GM12865 (cell line): ENCODE measurements at regions not wholly inside any gene's neighbourhood (a gene's known extent, or its start where the extent isn't known, plus 50 kb on each side); places are given as distances from the start of the nearest gene placed in this dataset.
A peak's percentile ranks its signal among the peaks of the same experiment; 100 is the strongest.

Source experiments
- DNase-seq: peaks from one replicate; pipeline ENCODE4 v3.0.0; 2010; ENCODE audit warnings: low read depth
- H3K4me3 ChIP-seq: 2 replicates; pipeline ENCODE4 v1.5.1; 2011; ENCODE audit warnings: mild to moderate bottlenecking, low read depth, low read length, control low read depth
- TF ChIP-seq, protein P1 (sequence below): IDR thresholded peaks from 2 replicates; pipeline ENCODE4 v1.5.1; 2011; ENCODE audit warnings: low read length, control low read depth, low read depth, inconsistent platforms; ENCODE audit not compliant: insufficient read depth; ENCODE audit errors: missing control alignments

- TF ChIP-seq, protein P1, sequence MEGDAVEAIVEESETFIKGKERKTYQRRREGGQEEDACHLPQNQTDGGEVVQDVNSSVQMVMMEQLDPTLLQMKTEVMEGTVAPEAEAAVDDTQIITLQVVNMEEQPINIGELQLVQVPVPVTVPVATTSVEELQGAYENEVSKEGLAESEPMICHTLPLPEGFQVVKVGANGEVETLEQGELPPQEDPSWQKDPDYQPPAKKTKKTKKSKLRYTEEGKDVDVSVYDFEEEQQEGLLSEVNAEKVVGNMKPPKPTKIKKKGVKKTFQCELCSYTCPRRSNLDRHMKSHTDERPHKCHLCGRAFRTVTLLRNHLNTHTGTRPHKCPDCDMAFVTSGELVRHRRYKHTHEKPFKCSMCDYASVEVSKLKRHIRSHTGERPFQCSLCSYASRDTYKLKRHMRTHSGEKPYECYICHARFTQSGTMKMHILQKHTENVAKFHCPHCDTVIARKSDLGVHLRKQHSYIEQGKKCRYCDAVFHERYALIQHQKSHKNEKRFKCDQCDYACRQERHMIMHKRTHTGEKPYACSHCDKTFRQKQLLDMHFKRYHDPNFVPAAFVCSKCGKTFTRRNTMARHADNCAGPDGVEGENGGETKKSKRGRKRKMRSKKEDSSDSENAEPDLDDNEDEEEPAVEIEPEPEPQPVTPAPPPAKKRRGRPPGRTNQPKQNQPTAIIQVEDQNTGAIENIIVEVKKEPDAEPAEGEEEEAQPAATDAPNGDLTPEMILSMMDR: no peak
- no peak overlapping the region for H3K4me3 ChIP-seq
- no peak for DNase-seq
Measured at GRCh38 chr11:10373340-10373739, 68.5 kb downstream of the ADM start.

DNA sequence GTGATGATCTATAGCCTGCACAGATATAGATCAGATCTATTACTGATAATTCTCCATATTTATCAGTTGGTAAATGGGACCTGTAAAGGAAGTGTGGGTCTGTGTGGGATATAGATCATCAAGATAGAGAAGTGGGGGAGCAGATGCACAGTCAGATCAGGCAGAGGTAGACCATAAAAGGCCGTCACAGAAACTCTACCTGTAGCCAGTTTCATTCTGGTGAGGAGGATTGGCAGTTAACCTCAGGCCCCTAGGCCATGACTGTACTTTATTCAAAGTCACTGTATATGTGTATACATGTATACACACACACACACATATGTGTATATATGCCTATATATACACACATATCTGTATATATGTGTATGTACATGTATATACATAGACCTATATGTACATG lies 69.1 kb downstream of the ADM start:
- DNase-seq: peak; percentile 9
- H3K4me3 ChIP-seq: no peak overlapping the region
- TF ChIP-seq, protein P1: no peak

DNA sequence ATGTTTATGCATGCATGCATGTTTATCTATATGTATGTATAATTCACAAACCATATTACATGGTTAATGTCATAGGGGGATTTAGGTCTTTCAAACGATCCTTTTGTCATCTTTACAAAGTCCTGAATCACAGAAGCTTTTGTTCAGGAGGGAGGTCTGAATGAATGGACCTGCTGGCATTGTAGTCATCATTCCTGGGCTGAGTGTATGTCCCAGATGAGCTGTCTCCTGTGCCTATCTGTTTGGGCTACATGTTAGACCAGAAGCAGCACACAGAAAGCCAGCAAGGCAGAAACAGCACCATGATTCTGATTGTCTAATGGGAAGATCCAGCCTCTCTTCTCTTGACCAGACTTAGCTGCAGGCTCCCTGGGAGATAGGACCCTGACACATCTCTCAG lies 69.5 kb downstream of the ADM start:
- DNase-seq: no peak
- no peak overlapping the region for H3K4me3 ChIP-seq
- TF ChIP-seq, protein P1: no peak

DNA sequence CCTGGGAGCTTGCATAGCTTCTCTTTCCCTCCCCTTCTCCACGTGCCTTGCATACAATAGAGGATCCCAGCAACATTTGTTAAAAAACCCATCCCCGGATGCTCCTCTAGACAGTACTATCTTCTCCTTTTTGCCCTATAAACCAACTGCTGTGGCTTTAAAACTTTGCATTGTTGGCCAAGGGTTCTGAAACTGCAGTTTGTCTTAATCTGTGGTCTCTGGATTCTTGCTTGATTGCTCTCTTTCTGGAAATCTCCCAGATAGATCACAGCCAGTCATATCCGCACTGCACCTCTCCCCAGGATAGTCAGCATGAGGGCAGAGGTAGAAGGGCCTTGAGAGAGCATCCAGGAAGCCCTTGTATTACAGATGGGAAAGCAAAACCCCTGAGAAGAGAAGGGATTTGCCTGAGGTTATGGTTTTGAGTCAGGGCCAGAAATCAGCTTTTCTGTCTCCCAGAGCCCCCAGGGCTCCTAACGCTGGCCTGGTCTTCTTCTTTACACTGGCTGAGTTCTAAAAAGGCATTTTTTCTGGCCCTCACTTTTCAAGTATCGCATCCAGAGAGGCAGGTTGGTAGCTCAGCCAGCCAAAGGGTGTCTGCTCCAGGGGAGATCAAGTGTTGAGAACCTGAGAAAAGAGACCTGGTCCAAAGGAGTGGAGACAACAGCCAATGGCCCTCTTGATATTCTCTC lies 70.6 kb downstream of the ADM start:
- TF ChIP-seq, protein P1: no peak
- DNase-seq: peak; percentile 36
- no peak overlapping the region for H3K4me3 ChIP-seq

- TF ChIP-seq, protein P1: no peak
- DNase-seq: no peak
- no peak overlapping the region for H3K4me3 ChIP-seq
Measured at GRCh38 chr11:10376061-10376460, 71.2 kb downstream of the ADM start.

GRCh38 chr11:10377183-10377582 lies 72.3 kb downstream of the ADM start:
- H3K4me3 ChIP-seq: no peak overlapping the region
- TF ChIP-seq, protein P1: no peak
- no peak for DNase-seq

DNA sequence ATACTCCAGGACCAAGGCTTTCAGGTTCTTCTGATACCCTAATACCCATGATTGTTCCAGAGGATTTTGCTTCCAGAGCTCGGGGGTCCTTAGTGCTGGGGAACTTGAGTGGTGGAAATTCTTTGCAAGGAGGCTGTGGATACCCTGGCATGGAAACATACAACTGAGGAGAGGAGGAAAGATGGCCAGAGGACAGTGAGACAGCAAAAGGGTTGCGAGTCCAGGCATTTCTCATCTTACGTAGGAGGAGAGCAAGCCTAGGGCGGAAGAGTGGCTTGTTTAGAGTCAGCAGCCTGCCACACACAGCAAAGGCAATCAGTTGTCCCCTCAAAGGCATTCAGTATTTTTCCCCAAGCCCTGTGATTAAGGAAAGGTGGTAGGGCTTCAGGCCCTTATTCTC lies 73.5 kb downstream of the ADM start:
- TF ChIP-seq, protein P1: no peak
- no peak overlapping the region for H3K4me3 ChIP-seq
- DNase-seq: no peak
